RCC 7860 (cell line): ENCODE measurements at regions not wholly inside any gene's neighbourhood (a gene's known extent, or its start where the extent isn't known, plus 50 kb on each side); places are given as distances from the start of the nearest gene placed in this dataset.
"Not testable (repeated sequence)": the region's sequence is repeated elsewhere in the genome, so short reads cannot be mapped to it uniquely, and the experiment has no call there.

ENCODE experiments used
- DNase-seq: peaks from one replicate; pipeline ENCODE4 v3.0.0-alpha.2; 2015; ENCODE audit warnings: low spot score
- FAIRE-seq: peaks from 2 replicates; lab custom pipeline; 2012; peaks lifted over from hg19 to GRCh38; lab: Jason Lieb, UNC

GRCh38 chr2:230593765-230594164 is 118.9 kb upstream of the CAB39 start:
- FAIRE-seq (no peak), DNase-seq (no peak)

GRCh38 chr2:230594286-230594840 is 118.3 kb upstream of the CAB39 start:
- FAIRE-seq: no peak
- no peak for DNase-seq

- DNase-seq: no peak
- FAIRE-seq: no peak
Observed at GRCh38 chr2:230599853-230600252, 112.8 kb upstream of the CAB39 start.

- no peak for DNase-seq
- no peak for FAIRE-seq
Observed at GRCh38 chr2:230600285-230600684, 112.4 kb upstream of the CAB39 start.

- no peak for DNase-seq
- no peak for FAIRE-seq
Observed at GRCh38 chr2:230600881-230601280, 111.8 kb upstream of the CAB39 start.

GRCh38 chr2:230601510-230601909 is 111.1 kb upstream of the CAB39 start:
- DNase-seq: no peak
- FAIRE-seq: no peak

GRCh38 chr2:230602562-230603230 is 109.9 kb upstream of the CAB39 start:
- DNase-seq: no peak
- FAIRE-seq: no peak

- not testable (repeated sequence) for FAIRE-seq, DNase-seq
Observed at GRCh38 chr2:230603317-230603716, 109.3 kb upstream of the CAB39 start.

- not testable (repeated sequence) for DNase-seq, FAIRE-seq
Observed at GRCh38 chr2:230604158-230604557, 108.5 kb upstream of the CAB39 start.

GRCh38 chr2:230614040-230614439 is 98.6 kb upstream of the CAB39 start:
- DNase-seq (no peak), FAIRE-seq (no peak)

GRCh38 chr2:230614913-230615332 is 97.7 kb upstream of the CAB39 start:
- DNase-seq: no peak
- no peak for FAIRE-seq

- peak; percentile 82 for FAIRE-seq
- peak; percentile 86 for DNase-seq
Observed at GRCh38 chr2:230617256-230617706, 95.4 kb upstream of the CAB39 start.

GRCh38 chr2:230619491-230619890 is 93.2 kb upstream of the CAB39 start:
- no peak for FAIRE-seq
- no peak for DNase-seq

- FAIRE-seq, DNase-seq: not testable (repeated sequence)
Observed at GRCh38 chr2:230625220-230625619, 87.4 kb upstream of the CAB39 start.

- not testable (repeated sequence) for DNase-seq, FAIRE-seq
Observed at GRCh38 chr2:230627091-230627490, 85.6 kb upstream of the CAB39 start.

- no peak for DNase-seq
- FAIRE-seq: no peak
Observed at GRCh38 chr2:230627806-230628724, 84.6 kb upstream of the CAB39 start.

GRCh38 chr2:230631470-230631869 is 81.2 kb upstream of the CAB39 start:
- FAIRE-seq: no peak

GRCh38 chr2:230634146-230634545 is 78.5 kb upstream of the CAB39 start:
- no peak for DNase-seq
- no peak for FAIRE-seq

More at GRCh38 chr2:230631470-230631869, 81.2 kb upstream of the CAB39 start:
- DNase-seq: no peak

GRCh38 chr2:230634721-230635313 is 77.8 kb upstream of the CAB39 start:
- not testable (repeated sequence) for FAIRE-seq, DNase-seq

GRCh38 chr2:230636684-230637271 is 75.9 kb upstream of the CAB39 start:
- FAIRE-seq: no peak
- no peak for DNase-seq

GRCh38 chr2:230637486-230637885 is 75.2 kb upstream of the CAB39 start:
- FAIRE-seq, DNase-seq: not testable (repeated sequence)
